Gastroesophageal sphincter (tissue), 4 donors: ENCODE measurements at regions not wholly inside any gene's neighbourhood (a gene's known extent, or its start where the extent isn't known, plus 50 kb on each side); places are given as distances from the start of the nearest gene placed in this dataset.

Experiments used
- ATAC-seq: fragments of 150-250 bp; one replicate; pipeline ENCODE4 v1.9.1; 2016; ENCODE audit warnings: mild to moderate bottlenecking, moderate library complexity
- H3K27ac ChIP-seq, 4 donors: fragments of 200-600 bp; sonication (generic) in 3 of 4; 1 replicate in 3 of 4; 2 replicates in 1 of 4; pipeline ENCODE4 v1.5.1; 2016 to 2019
- H3K27me3 ChIP-seq: fragments of 200-600 bp; sonication (generic); one replicate; pipeline ENCODE4 v1.5.1; 2019
- H3K36me3 ChIP-seq, 2 donors: fragments of 200-600 bp; sonication (generic); one replicate each; pipeline ENCODE4 v1.5.1; 2019; ENCODE audit warnings: control low read depth in 1 of 2
- H3K4me1 ChIP-seq, 3 donors: fragments of 200-600 bp; sonication (generic); 1 replicate in 2 of 3; 2 replicates in 1 of 3; pipeline ENCODE4 v1.5.1; 2016 to 2019; ENCODE audit warnings: control low read depth in 2 of 3
- H3K4me3 ChIP-seq, 2 donors: fragments of 200-600 bp; sonication (generic); one replicate each; pipeline ENCODE4 v1.5.1; 2019; ENCODE audit warnings: mild to moderate bottlenecking in 1 of 2, moderate library complexity in 1 of 2
- H3K9me3 ChIP-seq, 3 donors: fragments of 200-600 bp; sonication (generic); one replicate each; pipeline ENCODE4 v1.5.1; 2017 to 2019; ENCODE audit warnings: control low read depth in 2 of 3
- EP300 ChIP-seq: sonication (generic); formaldehyde crosslinking; IDR thresholded peaks from one replicate; pipeline ENCODE4 v1.6.1; 2017; ENCODE audit warnings: antibody characterized with exemption, mild to moderate bottlenecking
- POLR2A ChIP-seq, 2 donors: fragments of 450-650 bp; IDR thresholded peaks; one replicate each; pipeline ENCODE4 v1.6.1; 2017; ENCODE audit warnings: antibody characterized with exemption in 2 of 2, mild to moderate bottlenecking in 2 of 2, moderate library complexity in 1 of 2
- POLR2AphosphoS5 ChIP-seq: sonication (generic); formaldehyde crosslinking; IDR thresholded peaks from one replicate; pipeline ENCODE4 v1.6.1; 2017; ENCODE audit warnings: antibody characterized with exemption
- WGBS, 2 donors: methylation state at CpG; one replicate each; pipeline ENCODE4 v1.1.5; 2018; ENCODE audit warnings: low coverage in 1 of 2; 5-methylcytosine and 5-hydroxymethylcytosine counted together
- TF ChIP-seq, protein P1 (sequence below), 4 experiments: fragments of 200-600 bp in 2 of 4; fragments of 450-650 bp in 2 of 4; sonication (generic) in 1 of 4; IDR thresholded peaks; one replicate each; pipeline ENCODE4 v1.5.1; 2017 to 2019; ENCODE audit warnings: antibody characterized with exemption in 4 of 4, mild to moderate bottlenecking in 2 of 4, moderate library complexity in 2 of 4

DNA sequence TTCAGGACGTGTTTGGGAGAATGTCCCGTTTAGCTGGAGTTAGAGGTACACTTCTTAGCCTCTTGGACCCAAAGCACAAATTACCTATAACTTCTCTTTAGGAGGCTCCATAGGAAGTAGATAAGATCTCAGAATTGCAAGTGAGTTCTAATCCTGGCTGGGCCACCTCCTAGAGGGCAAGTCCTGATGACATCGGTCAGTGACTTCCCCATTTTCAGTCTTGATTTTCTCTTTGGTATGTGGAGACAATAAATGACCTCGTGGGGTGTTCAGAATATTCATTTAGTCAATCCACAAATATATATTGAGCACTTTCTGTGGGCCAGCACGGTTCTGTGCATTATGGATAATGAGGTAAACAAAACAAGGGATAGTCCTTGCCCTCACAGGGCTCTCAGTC lies 208.6 kb downstream of the CWF19L2 start:
- no peaks in the 10 kb centered on the region for H3K9me3 ChIP-seq
- no peaks in the 10 kb centered on the region for H3K27me3 ChIP-seq
- no peak overlapping the region for H3K4me3 ChIP-seq
- TF ChIP-seq, protein P1, sequence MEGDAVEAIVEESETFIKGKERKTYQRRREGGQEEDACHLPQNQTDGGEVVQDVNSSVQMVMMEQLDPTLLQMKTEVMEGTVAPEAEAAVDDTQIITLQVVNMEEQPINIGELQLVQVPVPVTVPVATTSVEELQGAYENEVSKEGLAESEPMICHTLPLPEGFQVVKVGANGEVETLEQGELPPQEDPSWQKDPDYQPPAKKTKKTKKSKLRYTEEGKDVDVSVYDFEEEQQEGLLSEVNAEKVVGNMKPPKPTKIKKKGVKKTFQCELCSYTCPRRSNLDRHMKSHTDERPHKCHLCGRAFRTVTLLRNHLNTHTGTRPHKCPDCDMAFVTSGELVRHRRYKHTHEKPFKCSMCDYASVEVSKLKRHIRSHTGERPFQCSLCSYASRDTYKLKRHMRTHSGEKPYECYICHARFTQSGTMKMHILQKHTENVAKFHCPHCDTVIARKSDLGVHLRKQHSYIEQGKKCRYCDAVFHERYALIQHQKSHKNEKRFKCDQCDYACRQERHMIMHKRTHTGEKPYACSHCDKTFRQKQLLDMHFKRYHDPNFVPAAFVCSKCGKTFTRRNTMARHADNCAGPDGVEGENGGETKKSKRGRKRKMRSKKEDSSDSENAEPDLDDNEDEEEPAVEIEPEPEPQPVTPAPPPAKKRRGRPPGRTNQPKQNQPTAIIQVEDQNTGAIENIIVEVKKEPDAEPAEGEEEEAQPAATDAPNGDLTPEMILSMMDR (IDR thresholded peaks at IDR 0.05) = no peak
- no peak for TF ChIP-seq POLR2AphosphoS5
- no peak for TF ChIP-seq POLR2A (IDR thresholded peaks at IDR 0.05)
- no peak for TF ChIP-seq EP300
- H3K27ac ChIP-seq = no peak overlapping the region
- no peaks in the 10 kb centered on the region for H3K4me1 ChIP-seq
- H3K36me3 ChIP-seq = no peaks in the 10 kb centered on the region
- no peak for ATAC-seq
- WGBS, 2 donors = 71 to 72% methylated on average over 5 of the region's 5 CpGs

GRCh38 chr11:107247167-107247861 lies 210.3 kb downstream of the CWF19L2 start:
- Histone ChIP-seq H3K4me3 (no peak overlapping the region), H3K9me3 (no peaks in the 10 kb centered on the region), H3K36me3 (no peaks in the 10 kb centered on the region), H3K27ac (no peak overlapping the region), H3K27me3 (no peaks in the 10 kb centered on the region), H3K4me1 (no peaks in the 10 kb centered on the region)
- TF ChIP-seq POLR2AphosphoS5 = no peak
- no peak for TF ChIP-seq EP300
- TF ChIP-seq POLR2A (IDR thresholded peaks at IDR 0.05) = no peak
- TF ChIP-seq, protein P1 (IDR thresholded peaks at IDR 0.05) = no peak
- ATAC-seq = no peak
- 59 to 70% methylated on average over 3 of the region's 4 CpGs for WGBS, 2 donors

- no peaks in the 10 kb centered on the region for H3K36me3 ChIP-seq
- ATAC-seq = no peak
- no peak for TF ChIP-seq POLR2AphosphoS5
- TF ChIP-seq POLR2A (IDR thresholded peaks at IDR 0.05) = no peak
- TF ChIP-seq EP300 = no peak
- TF ChIP-seq, protein P1 (IDR thresholded peaks at IDR 0.05) = no peak
- H3K4me3 ChIP-seq = no peak overlapping the region
- H3K4me1 ChIP-seq = no peaks in the 10 kb centered on the region
- 78 to 83% methylated on average over 1 of the region's 1 CpG for whole genome bisulfite sequencing, 2 donors
- no peaks in the 10 kb centered on the region for H3K27me3 ChIP-seq
- H3K27ac ChIP-seq = no peak overlapping the region
- no peaks in the 10 kb centered on the region for H3K9me3 ChIP-seq
These were observed 213.7 kb downstream of the CWF19L2 start for GRCh38 chr11:107243929-107244328.

DNA sequence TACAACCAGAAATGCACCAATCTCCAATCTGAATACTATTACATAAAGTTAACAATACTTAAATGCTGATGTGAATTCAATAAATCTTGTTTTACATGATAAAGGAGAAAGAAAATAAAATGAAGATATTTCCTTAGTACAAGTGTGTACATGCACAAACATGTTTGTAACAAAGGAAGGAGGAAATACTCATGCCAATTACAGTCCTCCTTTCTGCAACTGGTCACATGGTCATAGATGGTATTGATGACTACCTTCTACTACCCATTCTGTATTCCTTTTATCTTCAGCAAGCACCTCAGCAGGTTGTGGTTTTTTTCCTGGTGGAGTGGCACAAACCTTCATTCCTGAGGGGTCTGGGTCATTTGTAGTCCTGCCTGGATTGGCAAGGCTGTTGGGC lies 214.2 kb upstream of the GUCY1A2 start:
- H3K9me3 ChIP-seq = peaks cover 0 to 19% (median 0%) of the 10 kb centered on the region in 3 donors
- ATAC-seq = no peak
- H3K4me1 ChIP-seq = no peaks in the 10 kb centered on the region
- no peak overlapping the region for H3K4me3 ChIP-seq
- no peak overlapping the region for H3K27ac ChIP-seq
- no peaks in the 10 kb centered on the region for H3K36me3 ChIP-seq
- H3K27me3 ChIP-seq = no peaks in the 10 kb centered on the region
- TF ChIP-seq POLR2AphosphoS5 (no peak), EP300 (no peak), POLR2A (IDR thresholded peaks at IDR 0.05) (no peak)

DNA sequence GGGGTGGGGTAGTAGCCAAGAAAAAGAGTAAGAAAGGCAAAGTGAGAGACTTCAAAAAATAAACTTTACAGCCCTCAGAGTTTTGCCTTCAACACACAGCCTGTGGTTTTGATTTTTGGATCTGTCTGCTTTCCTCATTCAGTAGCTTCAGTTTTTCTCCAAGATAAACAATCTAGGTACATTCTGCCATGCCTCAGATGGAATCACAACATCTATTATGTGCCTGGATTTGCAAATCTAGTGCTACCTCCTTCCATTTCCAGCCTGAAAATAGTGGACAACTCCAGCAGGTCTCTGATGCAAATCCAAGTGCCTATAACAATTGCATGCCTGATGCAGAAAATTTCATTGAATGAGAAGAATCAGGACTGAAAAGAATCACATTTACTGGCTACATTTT lies 206.6 kb upstream of the GUCY1A2 start:
- no peaks in the 10 kb centered on the region for H3K36me3 ChIP-seq
- no peak overlapping the region for H3K4me3 ChIP-seq
- no peak for TF ChIP-seq POLR2A (IDR thresholded peaks at IDR 0.05)
- TF ChIP-seq, protein P1 (IDR thresholded peaks at IDR 0.05) = no peak
- TF ChIP-seq POLR2AphosphoS5 = no peak
- TF ChIP-seq EP300 = no peak
- no peaks in the 10 kb centered on the region for H3K4me1 ChIP-seq
- no peak overlapping the region for H3K27ac ChIP-seq
- no peak for ATAC-seq
- no peaks in the 10 kb centered on the region for H3K27me3 ChIP-seq
- no peaks in the 10 kb centered on the region for H3K9me3 ChIP-seq
